DOHH2 (cell line): ENCODE measurements at regions not wholly inside any gene's neighbourhood (a gene's known extent, or its start where the extent isn't known, plus 50 kb on each side); places are given as distances from the start of the nearest gene placed in this dataset.

Source experiments
- CTCF ChIP-seq: fragments of 200-600 bp; sonication (generic); IDR thresholded peaks from one replicate; pipeline ENCODE4 v1.5.1; 2014; ENCODE audit warnings: antibody characterized with exemption, mild to moderate bottlenecking, low read depth, low read length; ENCODE audit not compliant: poor library complexity, severe bottlenecking
- EZH2phosphoT487 ChIP-seq: fragments of 200-600 bp; sonication (generic); IDR thresholded peaks from 2 replicates; pipeline ENCODE4 v1.6.1; 2017; ENCODE audit warnings: borderline replicate concordance, mild to moderate bottlenecking, antibody characterized with exemption, low read length, moderate library complexity, mixed read lengths

DNA sequence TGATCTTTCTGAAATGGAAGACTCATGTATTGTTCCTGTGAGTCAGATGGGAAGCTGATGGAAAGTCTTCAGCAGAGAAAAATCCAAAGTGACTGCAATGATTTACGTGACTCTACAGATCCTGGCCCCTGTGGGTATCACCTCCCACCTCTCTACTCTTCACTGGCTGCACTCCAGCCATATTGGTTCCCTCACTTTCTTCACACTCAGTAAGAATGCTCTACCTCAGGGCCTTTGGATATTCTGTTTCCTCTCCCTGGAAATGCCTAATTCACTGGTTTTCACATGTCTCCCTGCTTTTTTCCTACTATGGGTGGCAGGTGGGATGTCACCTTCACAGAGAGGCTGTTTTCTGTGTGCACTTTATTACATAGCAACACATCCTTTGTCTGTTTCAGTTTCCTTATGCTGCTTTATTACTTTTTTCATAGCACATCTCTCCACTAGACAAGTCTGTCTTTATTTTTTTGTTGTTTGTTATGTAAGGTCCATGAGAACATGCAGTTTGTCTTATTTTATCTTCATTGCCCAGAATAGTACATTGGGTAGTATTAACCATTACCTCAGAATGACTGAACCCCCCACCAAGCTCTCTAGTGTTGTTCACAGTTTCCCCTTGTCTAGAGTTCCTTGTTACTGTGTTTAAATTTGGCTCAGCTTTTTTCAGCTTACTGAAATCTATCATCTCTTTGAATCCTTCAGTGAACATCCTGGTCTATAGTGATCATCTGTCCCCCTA, 57.6 kb upstream of the CLNK start:
- no peak for TF ChIP-seq CTCF
- no peak for TF ChIP-seq EZH2phosphoT487
